Left cardiac atrium (tissue), 4 donors: ENCODE measurements at regions not wholly inside any gene's neighbourhood (a gene's known extent, or its start where the extent isn't known, plus 50 kb on each side); places are given as distances from the start of the nearest gene placed in this dataset.

Experiments
- ATAC-seq, 2 donors: fragments of 200-7000 bp; cut with Tn5 transposase; one replicate each; pipeline ENCODE4 v1.9.1; 2020; ENCODE audit warnings: mild to moderate bottlenecking in 2 of 2, moderate library complexity in 2 of 2
- DNase-seq: peaks from one replicate; pipeline ENCODE4 v3.0.0-alpha.2; 2020
- intact Hi-C, 2 donors: fragments of 100-400 bp; cut with DNase I; formaldehyde crosslinking; loops; one replicate each; pipeline versions ENCODE4 v1.14.1 to v1.15.1; 2022 to 2023
- donor health status: DM: no; HTN: yes; CAD: no.
- donor health status: DM: no; HTN: yes; CAD: no; lungs with severe emphysema.
- donor health status: DM: yes; HTN: yes; CAD: no.
- donor health status: Dilated cardiomyopathy.

GRCh38 chr12:43106355-43106754 is 445.6 kb downstream of the ADAMTS20 start:
- ATAC-seq = no peak
- intact Hi-C loops = no loop called here
- DNase-seq = no peak

- intact Hi-C loops = no loop called here
- ATAC-seq (no peak), DNase-seq (no peak)
These were observed 446.5 kb downstream of the ADAMTS20 start for GRCh38 chr12:43105426-43105981.

GRCh38 chr12:43104494-43104893 is 447.5 kb downstream of the ADAMTS20 start:
- peak in 1 of 2 donors; percentile 15 for ATAC-seq
- no peak for DNase-seq
- intact Hi-C loops = no loop called here

- intact Hi-C loops = no loop called here
- no peak for ATAC-seq
- DNase-seq = no peak
These were observed 448.1 kb downstream of the ADAMTS20 start for GRCh38 chr12:43103866-43104265.

DNA sequence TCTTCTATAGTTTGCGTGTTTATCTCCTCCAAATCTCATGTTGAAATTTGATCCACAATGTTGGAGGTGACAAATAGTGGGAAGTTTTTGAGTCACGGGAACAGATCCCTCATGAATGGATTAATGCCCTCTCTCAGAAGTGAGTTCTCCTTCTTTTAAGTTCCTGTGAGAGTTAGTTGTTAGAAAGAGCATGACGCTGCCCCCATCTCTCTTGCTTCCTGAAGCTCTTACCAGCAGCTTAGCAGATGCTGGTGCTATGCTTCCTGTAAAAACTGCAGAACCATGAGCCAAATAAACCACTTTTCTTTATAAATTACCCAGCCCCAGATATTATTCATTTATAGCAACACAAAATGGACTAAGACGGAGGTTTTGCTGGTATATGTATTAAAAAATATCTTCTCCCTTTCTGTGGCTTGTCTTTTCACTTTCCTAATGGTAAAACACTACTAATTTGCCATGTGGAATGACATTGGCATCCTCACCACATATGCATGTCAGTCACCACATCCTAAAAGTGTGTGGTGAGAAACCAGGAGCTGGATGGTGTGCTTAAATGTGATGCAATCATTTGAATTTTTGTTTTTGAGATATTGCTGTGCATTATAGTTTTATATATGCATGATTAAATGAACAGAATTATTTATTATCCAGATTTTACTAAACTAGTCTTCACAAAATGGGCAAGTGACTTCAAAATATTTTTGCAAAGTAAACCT is 449.3 kb downstream of the ADAMTS20 start:
- intact Hi-C loops = no loop called here
- ATAC-seq = no peak
- DNase-seq = no peak

GRCh38 chr12:43100231-43100630 is 451.8 kb downstream of the ADAMTS20 start:
- DNase-seq = no peak
- no peak for ATAC-seq
- intact Hi-C loops = no loop called here

GRCh38 chr12:43099691-43100163 is 452.3 kb downstream of the ADAMTS20 start:
- ATAC-seq = no peak
- no peak for DNase-seq
- intact Hi-C loops = no loop called here

DNA sequence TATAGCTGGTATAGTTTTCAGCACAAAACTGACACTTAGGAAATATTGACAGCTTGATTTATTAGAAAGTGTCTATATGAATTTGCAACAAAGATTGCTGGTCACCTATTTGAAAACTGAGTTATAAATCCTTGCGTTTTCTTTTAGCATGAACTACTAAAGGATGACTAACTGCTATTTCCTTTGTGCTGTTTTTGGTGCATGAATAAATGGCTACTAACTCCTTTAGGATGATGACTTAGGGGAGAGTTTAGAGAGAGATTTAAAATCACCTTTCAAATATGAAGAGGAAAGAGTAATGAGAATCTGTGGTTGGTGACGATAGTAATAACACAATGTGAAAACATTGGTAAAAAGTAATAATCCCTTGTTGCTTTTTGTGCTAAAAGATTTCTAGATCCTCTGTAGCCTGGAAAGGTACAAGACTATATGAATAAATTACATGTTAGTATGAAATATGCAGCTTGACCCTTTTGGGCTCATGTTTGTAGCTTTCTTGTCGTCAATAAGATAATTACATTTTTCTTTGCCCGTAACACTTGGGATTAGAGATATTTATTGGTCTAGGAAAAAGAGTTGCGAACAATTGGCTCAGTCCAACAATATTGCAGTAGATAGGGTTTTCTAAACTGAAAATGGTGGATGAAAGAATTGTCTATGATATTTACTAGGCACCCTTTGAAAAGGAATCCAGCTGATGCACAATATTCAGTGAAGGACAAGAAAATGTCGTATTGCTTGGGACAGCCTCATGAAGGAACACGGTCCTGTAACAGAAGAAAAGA is 453.0 kb downstream of the ADAMTS20 start:
- intact Hi-C loops = no loop called here
- DNase-seq = no peak
- ATAC-seq = no peak

DNA sequence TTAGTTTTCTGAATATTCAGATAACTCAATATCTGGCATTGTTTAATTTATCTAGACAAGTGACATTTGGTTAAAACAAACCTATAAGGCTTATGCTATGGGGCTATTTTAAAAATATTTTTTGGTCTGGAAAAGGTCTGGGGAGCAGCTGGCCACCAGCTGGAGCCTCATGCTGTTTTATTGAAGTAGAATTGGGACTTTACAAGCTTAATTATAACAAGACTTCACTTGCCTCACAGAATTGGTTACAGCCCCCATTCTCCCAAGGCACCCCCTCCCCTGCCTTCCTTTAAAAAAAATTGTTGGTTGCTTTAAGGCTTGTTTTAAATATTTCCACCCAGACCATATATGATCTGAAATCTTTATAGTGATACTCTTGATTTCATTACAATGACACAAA is 453.9 kb downstream of the ADAMTS20 start:
- ATAC-seq = no peak
- DNase-seq = no peak
- intact Hi-C loops = no loop called here

DNA sequence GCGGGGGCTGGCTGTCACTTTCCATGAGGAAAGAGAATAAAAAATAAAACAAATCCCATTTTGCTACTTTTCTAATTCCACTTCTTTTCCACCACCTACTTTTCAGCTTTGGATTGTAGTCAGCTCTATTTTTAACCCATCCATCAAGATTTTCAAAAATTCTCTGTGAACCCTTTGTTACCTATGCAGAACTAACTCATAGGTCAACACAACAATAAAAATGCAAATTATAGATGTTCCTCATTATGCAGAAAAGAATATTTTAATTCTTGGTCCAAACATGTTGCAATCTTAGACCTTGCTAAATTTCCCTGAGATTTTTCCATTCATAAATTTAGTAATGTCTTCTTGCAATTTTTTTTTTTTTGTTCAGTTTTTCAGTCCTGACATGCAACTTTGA is 454.5 kb downstream of the ADAMTS20 start:
- intact Hi-C loops = no loop called here

DNA sequence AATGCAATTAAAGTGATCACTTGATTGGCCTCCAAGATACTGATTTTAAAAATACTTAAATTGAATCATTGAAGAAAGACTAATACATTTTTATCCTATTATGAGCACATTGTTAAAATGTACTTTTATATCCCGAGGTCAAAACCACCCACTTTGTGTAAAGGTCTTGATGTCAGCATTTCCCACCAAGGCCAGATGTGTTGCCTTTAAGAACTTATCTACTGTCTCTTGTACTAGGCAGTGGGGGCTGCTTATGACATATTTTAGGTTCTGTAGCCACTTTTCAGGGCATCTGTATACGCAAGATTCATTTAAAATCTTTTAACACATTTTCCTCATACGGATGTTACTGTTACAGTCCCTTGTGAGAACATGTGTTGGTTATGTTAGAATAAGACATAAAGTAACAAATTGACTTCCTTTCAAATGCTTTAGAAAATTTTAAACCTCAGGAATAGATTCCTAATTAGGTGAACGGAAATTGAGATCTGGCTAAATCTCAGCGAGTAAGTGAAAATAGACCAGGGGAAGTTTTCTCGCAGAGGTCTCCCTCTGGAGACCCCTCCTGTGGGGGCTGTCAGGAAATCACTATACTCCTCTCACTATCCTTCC is 456.2 kb downstream of the ADAMTS20 start:
- DNase-seq = no peak
- ATAC-seq = no peak
- intact Hi-C loops = no loop called here

More for the DNA sequence above, 454.5 kb downstream of the ADAMTS20 start:
- no peak for DNase-seq
- ATAC-seq = no peak

DNA sequence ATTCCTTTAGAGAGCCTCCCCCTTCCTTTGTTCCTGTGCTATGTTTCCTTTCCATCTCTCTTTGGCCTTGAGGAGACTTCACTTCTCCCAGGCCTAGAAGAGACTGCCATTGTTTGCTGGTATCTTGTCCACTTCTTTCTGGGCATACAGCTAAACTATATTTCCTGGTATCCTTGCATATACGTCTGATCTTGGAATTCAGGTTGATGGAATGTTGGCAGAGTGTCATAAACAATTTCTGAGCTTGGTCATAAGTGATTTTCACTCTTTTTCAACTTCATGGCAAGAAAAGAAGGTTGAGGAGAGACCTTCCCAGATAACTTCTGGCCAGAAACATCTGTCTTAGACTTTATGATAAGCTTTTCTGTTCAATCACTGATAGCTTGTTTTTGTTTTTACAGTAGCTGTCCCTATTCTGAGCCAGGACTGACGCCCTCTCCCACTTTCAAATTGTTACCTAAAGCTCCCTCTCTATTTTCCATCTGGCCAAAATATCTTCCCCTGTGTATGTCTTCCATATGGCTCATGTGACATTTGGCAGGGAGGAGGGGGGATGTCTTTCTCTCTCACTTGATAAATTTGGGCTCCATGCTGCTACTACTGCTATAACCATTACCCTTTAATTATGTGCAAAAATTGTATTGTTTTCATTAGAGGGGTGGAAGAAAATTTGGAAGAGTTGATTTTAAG is 457.0 kb downstream of the ADAMTS20 start:
- ATAC-seq = no peak
- intact Hi-C loops = no loop called here
- no peak for DNase-seq

GRCh38 chr12:43090981-43091380 is 461.0 kb downstream of the ADAMTS20 start:
- no peak for DNase-seq
- ATAC-seq = no peak
- intact Hi-C loops = no loop called here

DNA sequence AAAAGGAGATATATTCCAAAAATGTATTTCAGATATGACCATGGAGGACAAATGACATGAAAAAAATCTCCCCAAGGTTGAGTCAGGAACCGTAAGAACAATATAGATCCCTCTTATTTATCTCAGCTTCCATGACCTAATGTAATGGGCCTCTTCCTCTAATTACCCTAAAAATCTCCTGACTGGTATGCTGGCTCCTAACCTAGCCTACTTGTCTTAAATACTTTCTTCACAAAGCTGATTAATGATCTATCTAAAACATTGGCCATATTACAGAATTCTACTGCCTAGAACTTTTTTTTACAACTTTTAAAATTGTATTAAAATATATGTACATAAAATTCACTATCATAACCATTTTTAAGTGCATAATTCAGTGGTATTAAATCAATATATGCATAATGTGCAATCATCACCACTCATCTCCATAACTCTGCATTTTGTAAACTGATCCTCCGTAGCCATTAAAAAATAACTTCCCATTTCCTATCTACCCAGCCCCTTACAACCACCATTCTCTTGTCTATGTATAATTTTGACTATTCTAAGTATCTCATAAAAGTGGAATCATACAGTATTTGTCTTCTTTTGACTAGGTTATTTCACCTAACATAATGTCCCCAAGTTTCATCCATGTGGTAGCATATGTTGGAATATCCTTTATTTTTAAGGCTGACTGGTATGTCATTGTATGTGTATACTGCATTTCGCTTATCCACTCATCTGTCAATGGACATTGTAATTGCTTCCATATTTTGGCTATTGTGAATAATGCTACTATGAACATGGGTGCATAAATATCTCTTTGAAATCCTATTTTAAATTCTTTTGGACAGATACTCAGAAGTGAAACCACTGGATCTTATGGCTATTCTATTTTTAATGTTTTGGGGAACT is 464.6 kb downstream of the ADAMTS20 start:
- intact Hi-C loops = no loop called here
- no peak for ATAC-seq
- no peak for DNase-seq

DNA sequence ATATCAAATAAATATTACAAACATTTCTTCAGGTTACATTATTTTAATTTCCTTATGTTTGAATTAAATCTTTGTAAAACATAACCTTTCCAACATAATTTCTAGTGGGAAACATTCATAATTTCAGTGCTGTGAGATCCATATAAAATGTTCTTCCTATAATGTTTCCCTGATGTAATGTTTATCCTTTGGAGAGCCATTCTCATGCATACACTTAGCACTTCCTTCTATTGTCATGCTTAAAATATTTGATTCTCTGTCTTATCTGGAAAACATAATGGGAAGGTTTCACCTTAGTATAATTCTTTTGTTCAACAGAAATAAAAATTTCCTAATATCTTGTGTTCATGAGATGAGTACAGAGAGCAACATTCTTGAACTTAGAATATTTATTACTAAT is 472.5 kb downstream of the ADAMTS20 start:
- DNase-seq (no peak), ATAC-seq (no peak)
- intact Hi-C loops = no loop called here

DNA sequence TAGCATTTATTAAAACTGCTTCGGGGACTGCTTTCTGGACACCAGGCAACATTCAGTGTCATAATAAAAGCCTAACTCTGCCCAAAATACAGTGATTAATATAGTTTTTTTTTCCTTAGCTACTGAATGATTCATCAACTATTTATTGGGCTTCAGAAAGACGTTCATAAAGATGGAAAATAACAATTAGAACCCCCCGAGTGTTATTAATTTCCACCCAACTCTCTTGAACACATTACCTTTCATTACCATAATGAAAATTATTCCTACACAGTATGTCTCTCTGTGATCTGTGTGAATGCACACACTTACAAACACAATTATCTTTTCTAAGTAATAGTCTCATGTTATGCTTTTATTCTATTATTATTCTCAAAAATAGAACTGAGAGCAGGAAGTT is 473.0 kb downstream of the ADAMTS20 start:
- intact Hi-C loops = no loop called here
- ATAC-seq = no peak
- no peak for DNase-seq

DNA sequence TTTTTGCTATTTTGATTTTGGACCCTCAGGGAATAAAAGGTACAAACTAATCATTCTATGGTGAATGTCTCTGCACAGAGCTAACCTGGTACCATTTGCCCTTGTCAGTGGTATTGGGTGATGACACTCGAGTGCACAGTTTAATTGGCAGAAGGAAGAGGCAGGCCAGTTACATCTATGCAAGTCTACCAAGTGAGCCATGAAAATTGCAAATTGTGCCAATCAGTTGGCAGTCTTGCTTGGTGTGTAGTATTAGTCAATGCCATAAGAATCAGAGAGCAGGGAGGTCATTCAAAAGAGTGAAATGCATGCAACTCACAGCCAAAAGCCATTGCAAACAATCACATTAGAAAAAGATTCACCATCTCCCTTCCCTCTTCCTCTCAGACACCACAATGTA is 479.6 kb downstream of the ADAMTS20 start:
- DNase-seq = no peak
- intact Hi-C loops = no loop called here
- ATAC-seq = no peak

- intact Hi-C loops = no loop called here
- ATAC-seq = peak; percentile 82 to 85
- peak; percentile 74 for DNase-seq
These were observed 480.2 kb upstream of the PRICKLE1 start for GRCh38 chr12:43069768-43070221.
